B cell (primary cell): ENCODE measurements at regions not wholly inside any gene's neighbourhood (a gene's known extent, or its start where the extent isn't known, plus 50 kb on each side); places are given as distances from the start of the nearest gene placed in this dataset.

ENCODE experiments used
- EZH2 ChIP-seq: IDR thresholded peaks from 2 replicates; pipeline ENCODE4 v1.6.1; 2012; ENCODE audit warnings: borderline replicate concordance, low read depth, mild to moderate bottlenecking, moderate library complexity, low read length; ENCODE audit not compliant: insufficient read depth, poor library complexity, severe bottlenecking
- TF ChIP-seq, protein P1 (sequence below): fragments of 200-600 bp; IDR thresholded peaks from one replicate; pipeline ENCODE4 v1.8.0; 2022; ENCODE audit warnings: antibody characterized with exemption, mild to moderate bottlenecking

- TF ChIP-seq, protein P1, sequence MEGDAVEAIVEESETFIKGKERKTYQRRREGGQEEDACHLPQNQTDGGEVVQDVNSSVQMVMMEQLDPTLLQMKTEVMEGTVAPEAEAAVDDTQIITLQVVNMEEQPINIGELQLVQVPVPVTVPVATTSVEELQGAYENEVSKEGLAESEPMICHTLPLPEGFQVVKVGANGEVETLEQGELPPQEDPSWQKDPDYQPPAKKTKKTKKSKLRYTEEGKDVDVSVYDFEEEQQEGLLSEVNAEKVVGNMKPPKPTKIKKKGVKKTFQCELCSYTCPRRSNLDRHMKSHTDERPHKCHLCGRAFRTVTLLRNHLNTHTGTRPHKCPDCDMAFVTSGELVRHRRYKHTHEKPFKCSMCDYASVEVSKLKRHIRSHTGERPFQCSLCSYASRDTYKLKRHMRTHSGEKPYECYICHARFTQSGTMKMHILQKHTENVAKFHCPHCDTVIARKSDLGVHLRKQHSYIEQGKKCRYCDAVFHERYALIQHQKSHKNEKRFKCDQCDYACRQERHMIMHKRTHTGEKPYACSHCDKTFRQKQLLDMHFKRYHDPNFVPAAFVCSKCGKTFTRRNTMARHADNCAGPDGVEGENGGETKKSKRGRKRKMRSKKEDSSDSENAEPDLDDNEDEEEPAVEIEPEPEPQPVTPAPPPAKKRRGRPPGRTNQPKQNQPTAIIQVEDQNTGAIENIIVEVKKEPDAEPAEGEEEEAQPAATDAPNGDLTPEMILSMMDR: no peak
- no peak for TF ChIP-seq EZH2
Measured at GRCh38 chr17:77891602-77892001, 66.9 kb upstream of the TNRC6C start.
